NCI-H446 (cell line): ENCODE measurements at regions not wholly inside any gene's neighbourhood (a gene's known extent, or its start where the extent isn't known, plus 50 kb on each side); places are given as distances from the start of the nearest gene placed in this dataset.
"Not testable (repeated sequence)": the region's sequence is repeated elsewhere in the genome, so short reads cannot be mapped to it uniquely, and the experiment has no call there.

Experiments
- DNase-seq, 2 experiments: peaks; one replicate each; lab custom pipeline; 2025; lab: John Stamatoyannopoulos, UW

DNA sequence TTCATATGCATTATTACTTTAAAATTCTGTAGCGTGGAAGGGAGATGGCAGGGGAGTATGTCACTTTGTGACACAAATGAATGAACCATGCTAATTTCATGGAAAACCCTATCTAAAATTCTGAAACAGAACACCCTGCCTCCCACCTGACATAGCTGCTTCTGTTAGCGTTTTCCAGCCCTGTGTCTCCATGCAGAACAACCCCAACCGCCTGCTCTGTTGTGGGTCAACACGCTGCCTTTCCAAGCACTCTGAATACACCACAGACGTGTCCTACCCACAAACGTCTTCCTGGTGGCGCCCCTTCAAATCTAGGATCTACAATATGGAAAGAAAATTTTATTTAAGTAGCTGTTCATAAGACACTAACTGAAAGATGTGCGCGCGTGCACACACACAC, 238.6 kb downstream of the TRIML1 start:
- no peak for DNase-seq

DNA sequence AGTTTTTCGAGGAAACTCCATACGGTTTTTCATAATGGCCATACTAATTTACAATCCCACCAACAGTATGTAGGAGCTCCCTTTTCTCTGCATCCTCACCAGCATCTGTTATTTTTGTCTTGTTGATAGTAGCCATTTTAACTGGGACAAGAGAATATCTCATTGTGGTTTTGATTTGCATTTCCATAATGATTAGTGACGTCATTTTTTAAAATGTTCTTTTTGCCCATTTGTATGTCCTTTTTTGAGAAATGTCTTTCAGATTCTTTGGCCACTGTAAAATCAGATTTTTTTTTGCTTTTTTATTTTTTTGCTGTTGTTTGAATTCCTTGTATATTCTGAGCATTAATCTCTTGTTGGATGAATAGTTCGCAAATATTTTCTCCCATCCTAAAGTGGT, 243.9 kb downstream of the TRIML1 start:
- no peak for DNase-seq

DNA sequence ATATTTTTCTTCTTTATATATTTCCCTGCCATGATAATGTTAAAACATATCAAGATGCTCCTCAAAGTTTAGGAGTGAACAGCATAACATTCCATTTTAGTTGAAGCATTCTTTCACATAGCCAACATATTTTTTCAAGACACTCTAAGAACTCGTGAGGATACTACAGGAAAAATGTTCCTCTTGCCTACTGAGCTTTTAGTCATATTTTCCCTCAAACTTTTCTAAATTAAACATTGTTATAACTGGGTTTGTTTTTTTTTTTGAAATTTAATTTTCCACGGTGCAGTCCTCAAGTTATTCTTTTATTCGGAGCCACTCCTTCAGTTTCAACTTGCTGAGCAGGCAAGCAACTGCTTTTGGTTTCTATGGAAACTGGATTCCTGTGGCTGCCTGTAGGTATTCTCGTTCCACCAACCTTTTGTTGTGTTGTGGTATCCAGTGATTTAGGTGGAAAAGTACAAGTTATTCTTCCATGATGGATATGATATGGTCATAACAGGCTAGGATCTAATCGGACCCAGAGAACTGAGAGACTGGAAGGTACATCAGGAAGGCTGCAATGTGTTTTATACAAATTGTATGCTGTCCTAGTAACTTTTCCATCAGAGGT, 248.0 kb downstream of the TRIML1 start:
- no peak for DNase-seq

DNA sequence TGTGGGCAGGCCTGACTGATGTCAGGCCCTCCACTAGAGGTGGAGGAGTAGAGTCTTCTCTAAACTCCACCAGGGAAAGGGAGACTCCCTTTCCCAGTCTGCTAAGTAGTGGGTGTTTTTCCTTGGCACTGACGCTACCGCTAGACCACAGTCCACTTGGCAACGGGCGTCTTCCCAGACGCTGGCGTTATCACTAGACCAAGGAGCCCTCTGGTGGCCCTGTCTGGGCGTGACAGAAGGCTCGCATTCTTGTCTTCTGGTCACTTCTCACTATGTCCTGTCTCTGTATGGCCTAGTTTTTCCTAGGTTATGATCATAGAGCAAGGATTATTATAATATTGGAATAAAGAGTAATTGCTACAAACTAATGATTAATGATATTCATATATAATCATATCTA, 252.1 kb downstream of the TRIML1 start:
- DNase-seq: not testable (repeated sequence)

DNA sequence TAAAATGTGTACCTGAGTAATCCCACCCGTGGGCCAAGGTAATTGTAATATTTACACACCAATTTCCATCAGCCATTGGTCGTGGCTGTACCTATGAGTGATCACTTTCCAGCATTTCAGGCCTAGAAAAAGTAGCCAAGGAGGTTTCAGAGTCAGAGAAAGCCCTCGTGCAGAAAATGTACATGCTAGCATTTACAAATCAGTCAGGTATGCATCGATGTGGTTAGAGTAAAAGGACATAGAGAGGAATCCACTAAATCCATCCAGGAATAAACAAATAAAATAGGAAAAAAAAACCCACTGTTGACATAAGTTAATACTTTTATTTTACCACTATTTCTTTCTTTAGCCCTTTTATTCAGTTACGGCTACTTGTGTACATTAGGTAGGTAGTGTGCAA, 256.8 kb downstream of the TRIML1 start:
- DNase-seq: no peak

DNA sequence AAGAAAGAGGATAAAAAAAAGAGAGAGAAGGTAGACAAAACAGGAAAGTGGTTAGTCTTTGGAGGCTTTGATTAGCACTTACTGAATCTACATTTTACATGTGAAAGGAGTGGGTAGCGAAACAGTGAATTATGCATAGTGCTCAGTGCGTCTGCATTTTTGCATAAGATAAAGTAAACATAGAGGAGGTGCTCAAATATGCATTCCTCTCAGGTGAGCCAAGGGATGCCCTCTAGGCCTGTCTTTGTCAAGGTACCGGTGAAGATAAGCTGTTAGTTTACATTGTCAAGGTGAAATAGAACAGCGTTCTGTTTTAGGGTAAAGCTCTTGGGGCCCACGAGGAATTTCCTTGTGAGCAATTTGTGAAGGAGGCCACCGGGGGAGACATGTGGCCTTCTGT, 260.6 kb downstream of the TRIML1 start:
- DNase-seq: no peak

DNA sequence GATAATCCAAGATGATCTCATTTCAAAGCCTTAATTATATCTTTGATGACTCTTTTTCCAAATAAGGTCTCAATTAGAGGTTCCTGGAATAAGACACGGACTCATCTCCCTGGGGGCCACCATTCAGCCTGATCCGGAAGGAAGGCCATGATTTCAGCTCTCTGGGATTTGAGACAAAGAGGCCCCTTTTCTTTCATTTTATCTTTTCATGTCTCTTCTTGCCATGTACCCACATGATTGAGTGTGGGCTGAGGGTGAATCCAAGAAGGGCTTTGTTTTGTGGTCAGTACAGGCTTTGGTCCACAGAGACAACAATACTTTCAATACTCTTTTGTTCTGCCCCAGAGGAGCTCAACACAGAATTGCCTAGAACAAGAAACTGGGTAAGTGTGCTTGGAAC, 261.2 kb downstream of the TRIML1 start:
- DNase-seq: no peak

DNA sequence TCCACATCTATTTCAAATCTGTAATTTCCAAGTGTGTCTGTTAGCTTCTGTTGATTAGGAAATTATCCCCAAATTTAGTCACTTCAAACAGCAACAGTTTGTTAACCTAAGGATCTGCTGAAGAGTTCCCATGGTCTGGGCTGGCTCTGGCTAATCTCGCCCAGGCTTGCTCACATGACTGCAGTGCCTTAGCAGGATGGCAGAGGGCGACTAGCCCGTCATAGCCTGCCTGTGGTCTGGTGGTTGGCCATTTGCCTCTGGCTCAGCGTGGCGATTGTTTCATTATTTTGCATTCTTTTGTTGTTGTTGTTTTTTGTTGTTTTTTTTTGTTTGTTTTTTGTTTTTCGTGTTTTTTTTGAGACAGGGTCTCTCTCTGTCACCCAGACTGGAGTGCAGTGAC, 264.0 kb downstream of the TRIML1 start:
- DNase-seq: no peak

DNA sequence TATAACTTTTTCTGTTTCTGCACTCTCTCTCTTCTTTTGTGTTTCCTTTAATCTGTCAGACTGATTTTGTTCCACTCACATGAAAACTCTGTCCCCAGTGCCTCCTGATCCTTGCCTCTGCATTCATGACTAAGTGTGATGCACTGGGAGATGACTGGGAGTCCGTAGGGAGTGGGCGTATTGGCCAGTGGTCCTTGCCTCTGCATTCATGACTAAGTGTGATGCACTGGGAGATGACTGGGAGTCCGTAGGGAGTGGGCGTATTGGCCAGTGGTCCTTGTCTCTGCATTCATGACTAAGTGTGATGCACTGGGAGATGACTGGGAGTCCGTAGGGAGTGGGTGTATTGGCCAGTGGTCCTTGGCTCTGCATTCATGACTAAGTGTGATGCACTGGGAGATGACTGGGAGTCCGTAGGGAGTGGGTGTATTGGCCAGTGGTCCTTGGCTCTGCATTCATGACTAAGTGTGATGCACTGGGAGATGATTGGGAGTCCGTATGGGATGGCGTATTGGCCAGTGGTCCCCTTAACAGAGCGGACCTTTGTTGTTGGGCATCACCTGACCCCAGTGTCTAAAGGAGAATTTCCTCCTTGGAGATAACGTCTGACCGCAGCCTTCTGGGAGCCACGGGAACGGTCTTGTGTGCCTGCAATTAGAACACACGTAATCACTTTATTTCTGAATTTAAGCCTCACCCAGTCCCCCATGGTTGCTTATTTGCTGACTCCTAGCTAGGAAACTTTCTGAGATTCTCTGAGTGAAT, 266.0 kb downstream of the TRIML1 start:
- DNase-seq: not testable (repeated sequence)

DNA sequence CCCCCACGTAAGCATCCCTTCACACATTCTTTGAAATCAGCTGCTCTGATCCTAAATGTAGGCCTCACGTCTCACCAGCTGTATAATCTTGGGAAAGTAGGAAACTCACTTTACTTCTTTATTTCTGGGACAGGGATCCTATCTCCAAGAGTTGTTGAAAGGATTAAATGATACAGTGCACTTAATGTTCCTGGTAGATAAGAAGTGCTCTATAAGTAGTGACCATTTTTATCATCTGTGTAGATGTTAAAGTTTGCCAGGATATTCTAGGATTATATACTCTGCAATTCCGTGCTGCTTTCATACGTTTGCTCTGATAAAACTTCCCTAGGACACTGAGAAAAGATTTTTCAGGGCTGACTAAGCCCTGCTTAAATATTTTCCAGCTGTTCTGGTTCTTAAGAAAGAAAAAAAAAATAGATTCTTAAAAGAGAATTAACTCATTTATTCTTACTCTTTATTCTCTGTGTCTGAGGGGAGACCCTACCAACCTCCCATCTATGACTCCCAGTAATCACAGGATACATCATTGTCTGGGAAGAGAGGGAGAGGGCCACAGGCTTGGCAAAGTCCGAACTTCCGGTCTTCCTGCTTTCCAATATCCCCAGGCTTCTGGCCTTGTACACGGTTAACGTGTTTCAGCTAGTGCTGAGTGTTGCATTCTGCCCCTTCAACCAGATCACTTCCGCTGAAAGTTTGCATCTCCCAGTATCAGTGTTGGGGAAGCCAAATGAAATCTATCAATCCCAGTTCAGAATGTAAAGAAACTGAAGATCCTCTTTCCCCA, 269.2 kb downstream of the TRIML1 start:
- no peak for DNase-seq

DNA sequence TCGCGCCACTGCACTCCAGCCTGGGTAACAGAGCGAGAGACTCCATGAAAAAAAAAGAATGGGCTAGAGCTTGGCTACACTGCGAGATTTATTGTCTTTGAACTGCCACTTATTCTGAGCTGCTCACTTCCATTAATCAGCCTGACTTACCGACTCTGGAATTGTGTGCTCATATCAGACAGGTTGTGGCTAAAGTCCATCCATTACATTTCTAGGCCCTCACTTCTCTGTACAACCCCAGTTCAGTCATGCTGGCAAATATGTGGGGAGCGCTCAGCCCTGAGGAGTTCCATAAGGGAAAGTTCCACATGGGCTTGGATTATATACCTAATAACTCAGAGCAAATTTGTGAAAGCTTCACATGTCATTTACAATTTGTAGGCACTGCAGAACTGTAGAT, 270.6 kb downstream of the TRIML1 start:
- DNase-seq: no peak

DNA sequence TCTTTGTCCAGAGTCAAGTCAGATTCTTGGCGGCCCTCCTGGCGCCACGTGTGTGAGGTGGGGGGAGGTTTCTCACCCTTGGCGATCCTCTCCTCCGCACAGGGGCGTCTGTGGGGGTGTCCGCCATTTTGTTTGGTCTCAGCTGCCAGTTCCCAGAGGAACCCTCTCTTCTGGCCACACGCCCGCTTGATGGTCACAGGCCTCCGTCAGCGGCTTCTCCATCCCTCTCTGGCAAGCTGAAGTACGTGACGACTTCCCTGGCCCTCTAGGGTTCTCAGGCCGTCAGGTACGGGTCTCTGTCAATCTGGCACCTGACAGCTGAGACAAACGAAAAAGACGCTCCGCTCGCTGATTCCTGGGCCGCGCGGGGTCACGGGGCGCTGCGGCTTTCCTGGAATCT, 272.6 kb downstream of the TRIML1 start:
- DNase-seq: no peak

DNA sequence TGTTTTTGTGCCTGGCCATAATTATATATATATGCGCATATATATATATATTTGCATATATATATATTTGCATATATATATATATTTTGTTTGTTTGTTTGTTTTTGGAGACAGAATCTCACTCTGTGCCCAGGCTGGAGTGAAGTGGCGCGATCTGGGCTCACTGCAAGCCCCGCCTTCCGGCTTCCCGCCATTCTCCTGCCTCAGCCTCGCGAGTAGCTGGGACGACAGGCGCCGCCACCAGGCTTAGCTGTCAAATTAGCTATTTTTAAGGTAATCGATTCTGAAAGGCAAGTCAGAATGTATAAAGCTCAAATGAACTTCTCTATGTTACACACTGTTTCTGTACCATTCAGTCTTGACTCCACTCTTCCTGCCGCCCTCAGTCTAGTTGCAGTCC, 273.3 kb downstream of the TRIML1 start:
- no peak for DNase-seq

DNA sequence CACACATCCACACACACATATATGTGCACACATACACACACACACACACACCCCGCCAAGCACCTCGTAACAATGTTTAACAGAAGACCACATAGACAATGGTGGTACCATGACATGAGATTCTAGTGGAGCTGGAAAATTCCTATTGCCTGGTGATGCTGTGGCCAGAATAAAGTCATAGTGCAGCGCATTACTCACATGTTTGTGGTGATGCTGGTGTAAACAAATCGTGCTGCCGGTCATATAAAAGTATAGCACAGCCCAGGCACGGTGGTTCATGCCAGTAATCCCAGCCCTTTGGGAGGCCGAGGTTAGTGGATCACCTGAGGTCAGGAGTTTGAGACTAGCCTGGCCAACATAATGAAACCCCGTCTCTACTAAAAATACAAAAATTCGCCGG, 275.2 kb downstream of the TRIML1 start:
- no peak for DNase-seq

DNA sequence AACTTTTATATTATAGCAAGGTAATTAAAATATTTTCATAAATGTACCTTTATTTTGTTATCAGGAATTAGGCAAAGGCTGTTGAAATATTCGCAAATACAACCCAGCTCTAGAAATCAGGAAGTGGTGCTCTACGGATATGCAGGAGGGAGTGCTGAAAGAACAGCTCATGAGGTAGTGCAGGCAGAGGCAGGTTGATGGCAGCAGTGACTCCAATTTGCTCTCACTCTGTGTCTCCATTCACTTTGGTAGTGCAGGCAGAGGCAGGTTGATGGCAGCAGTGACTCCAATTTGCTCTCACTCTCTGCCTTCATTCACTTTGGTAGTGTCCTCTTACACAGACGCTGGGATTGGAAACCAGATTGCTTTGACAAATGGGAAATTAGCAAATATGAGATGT, 277.9 kb downstream of the TRIML1 start:
- DNase-seq: no peak

DNA sequence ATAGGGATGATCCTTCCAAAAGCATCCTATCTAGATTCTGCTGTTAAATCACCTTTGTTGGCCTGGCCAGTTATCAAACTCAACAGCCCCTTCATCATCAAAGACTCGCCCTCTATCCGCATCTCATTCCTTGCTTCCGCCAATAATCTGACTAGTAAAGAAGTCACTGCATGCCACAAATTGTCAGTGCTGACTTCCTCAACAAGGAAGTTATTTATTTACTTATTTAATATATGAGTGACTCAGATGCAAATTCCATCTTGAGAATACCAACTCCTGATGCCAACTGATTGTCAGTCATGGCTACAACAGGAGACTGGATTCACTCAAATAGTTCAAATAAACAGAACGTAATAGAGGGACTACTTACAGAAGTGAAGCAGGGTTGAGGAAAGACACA, 283.8 kb downstream of the TRIML1 start:
- DNase-seq: no peak

DNA sequence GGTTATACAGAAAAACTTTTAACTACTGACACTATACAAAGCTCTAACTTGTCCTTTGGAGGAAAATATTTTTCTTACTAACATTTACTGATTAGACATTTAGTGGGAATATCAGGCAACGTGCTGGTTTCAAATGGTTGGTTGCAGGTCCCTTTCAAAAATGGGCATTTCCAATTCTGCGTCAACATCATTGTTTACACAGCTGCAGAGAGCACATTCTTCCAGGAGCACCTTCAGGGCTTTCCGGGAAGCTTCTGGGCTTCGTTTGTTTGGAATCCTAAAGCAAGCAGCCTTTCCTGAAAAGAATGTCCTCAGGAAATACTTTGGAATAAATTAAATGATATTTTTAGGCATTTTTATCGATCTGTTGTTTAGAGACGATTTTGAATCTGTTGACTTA, 289.7 kb downstream of the TRIML1 start:
- no peak for DNase-seq

DNA sequence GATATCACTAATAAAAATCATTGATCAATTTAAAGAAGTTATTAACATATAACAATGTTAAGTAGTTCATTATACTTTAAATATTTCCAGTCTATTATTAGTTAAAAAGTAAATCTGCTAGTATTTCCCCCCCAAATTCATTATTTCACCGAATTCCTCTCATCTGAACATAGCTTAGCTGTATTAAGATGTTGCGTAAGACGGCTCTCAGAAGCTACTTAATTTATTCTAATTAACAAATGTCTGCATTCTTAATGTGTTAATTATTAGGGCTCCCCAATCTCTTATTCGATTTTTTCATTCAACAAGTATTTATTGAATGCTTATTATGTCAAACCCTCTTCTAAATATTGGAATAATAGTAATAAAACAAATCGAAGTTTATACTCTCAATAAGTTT, 290.7 kb downstream of the TRIML1 start:
- no peak for DNase-seq

DNA sequence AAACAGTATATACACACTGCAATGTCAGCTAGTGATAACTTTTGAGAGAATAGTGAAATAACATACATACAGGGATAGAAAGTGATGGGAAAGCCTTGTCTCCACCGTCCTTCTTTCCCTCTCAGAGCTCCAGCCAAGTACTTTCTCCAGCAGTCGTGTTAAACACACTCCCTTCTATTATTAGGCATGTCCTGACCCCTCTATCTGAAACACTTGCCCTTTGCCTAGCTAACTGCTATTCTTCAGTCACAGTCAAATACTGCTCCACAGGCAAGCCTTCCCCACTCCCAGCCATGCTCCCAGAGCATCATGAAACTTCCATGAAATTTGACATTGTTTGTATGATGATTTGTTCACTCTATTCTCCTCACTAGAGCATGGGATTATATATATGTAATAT, 291.1 kb downstream of the TRIML1 start:
- no peak for DNase-seq

DNA sequence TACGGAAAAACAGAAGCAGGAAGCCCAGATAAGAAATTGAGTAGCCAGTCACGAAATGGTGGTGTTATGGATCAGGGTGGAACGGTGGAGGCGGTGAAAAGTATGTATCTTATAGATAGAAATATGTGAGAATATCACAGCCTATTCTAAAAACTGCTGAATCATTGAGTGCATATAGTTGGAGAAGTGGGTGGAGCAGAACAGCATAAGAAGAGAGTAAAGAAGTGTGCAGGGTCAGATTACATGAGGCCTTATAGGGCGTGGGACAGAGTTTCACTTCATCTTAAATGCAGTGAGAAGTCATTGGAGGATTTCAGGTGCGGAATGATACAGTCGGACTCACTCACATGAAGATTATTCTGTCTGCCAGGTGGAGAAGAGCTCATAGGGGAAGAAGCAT, 293.1 kb downstream of the TRIML1 start:
- DNase-seq: no peak

DNA sequence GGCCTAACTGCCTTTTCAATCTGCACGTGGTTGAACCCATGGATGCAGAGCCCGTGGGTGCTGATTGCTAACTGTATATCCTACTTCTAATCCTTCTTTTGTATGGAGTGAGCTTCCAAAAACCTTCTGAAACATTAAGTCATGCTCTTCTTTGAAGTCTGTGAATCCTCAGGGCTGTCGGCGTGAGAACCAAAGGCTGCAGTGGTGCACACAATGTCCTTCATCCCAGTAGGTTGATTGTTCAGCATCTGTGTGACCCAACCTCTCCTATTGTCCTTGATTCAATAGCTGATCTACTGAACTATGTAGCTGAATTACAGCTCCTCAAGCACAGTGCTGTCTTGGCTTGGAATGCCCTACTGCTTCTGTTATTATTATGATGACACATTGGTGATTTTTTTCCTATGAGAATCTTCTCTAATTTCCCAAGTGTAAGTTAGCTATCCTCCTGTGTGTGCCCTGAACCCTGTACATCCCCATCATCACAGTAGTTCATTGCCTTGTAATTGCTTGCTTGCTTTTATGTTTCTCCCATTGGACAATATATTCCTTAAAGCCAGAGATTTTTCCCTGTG, 294.6 kb downstream of the TRIML1 start:
- no peak for DNase-seq

DNA sequence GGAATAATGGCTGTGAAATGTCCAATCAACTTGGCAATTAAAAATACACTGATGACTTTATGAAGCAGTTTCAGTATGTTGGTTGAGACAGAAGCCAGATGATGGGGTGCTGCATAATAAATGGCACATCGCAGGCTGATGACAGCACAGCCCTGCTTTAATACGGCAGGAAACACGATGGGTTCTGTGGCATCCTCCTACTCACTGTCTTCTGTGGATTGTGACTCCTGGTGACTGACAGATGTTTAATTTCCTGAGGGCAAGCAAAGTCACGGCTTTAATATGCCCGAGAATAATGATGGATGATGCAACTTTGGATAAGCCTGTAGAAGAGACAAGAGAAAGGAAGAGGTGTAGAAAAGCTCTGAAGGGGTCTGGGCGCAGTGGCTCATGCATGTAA, 295.4 kb downstream of the TRIML1 start:
- DNase-seq: no peak

DNA sequence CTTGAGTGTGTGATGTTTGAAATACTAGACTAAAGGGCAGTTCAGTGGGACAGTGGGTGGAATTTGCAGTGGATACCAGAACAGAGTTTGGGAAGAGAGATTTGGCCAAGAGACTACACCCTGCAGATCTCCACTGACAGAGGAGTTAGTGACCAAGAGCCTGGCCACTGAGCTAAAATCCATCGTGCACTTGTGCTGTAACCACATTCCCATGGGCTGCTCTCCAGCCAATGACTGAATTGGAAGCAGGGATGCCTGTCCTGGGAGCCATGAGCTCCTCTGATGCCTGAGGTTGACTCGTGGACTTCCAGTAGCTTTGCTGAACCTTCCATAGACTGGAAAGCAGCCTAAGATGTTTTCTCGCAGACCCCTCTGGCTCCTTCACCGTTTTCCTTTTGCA, 296.1 kb downstream of the TRIML1 start:
- DNase-seq: no peak
